Glomerular visceral epithelial cell (primary cell): ENCODE measurements at regions not wholly inside any gene's neighbourhood (a gene's known extent, or its start where the extent isn't known, plus 50 kb on each side); places are given as distances from the start of the nearest gene placed in this dataset.
A peak's percentile ranks its signal among the peaks of the same experiment; 100 is the strongest.

Experiments used
- DNase-seq: peaks from one replicate; pipeline ENCODE4 v3.0.0-alpha.2; 2016; ENCODE audit errors: extremely low spot score

DNA sequence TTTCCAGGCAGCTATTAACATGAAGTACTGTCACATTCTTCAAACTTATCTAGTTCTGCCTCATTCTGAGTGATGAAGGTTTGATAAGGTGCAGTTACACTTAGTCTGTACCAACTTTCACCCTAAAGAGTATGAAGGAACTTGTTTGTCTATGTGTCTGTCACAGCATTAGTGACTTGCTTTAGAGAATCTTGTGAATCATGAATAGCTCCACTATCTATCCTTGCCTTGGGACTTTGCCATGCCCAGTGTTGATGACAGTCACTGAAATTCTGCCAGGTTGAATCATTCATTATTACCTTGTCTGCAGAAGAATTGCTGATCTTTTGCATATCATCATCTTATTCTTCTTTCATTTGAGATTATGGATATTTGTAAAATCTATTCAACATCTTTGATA lies 50.9 kb upstream of the A1CF start:
- no peak for DNase-seq

DNA sequence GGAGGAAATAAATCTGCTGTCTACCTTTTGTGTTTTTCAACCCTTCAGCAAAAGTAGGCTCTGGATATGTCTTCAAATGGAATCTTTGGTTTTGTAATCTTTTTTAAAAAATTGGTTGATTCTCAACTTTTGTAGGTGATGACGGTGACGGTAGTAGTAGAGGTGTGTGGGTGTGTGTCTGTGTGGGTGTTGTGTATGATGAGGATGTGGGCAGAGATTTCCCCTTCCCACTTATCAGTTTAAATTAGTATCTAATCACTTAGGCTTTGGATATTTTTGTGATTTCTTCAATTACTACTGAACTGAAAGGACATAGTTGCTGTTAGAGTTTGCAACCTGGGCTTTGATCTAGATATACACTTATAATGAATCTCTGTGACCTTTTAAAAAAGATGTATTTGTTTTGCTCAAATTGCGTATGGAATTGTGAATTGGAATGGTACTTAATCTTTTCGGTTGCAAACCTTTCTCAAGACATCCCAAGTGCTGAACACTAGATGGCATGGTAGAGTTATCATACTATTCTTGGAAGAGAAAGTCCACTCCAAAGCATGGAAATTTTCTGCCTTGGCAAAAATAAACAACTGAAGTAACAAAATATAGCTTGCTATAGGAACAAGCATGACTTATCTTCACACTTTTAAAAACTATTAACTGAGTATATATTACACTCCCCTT lies 51.9 kb upstream of the A1CF start:
- DNase-seq: peak; percentile 31

DNA sequence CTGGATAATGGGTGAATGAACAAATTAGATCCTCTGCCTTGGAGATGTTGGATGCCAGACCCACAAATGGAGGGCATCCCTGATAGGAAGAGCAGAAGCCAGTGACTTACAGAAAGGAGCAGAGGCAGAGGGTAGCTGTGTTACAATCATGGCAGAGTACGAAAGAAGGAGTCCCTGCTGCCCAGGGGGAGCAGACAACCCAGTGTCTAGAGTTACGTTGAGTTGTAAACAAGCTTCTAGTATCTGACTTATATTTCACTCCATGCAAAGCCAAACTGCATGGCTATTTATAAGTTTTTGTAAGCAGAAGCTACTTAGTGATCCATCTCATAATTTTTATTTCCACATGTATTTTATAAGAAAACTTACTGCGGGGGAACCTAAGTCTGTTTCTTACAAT lies 56.2 kb upstream of the A1CF start:
- no peak for DNase-seq

DNA sequence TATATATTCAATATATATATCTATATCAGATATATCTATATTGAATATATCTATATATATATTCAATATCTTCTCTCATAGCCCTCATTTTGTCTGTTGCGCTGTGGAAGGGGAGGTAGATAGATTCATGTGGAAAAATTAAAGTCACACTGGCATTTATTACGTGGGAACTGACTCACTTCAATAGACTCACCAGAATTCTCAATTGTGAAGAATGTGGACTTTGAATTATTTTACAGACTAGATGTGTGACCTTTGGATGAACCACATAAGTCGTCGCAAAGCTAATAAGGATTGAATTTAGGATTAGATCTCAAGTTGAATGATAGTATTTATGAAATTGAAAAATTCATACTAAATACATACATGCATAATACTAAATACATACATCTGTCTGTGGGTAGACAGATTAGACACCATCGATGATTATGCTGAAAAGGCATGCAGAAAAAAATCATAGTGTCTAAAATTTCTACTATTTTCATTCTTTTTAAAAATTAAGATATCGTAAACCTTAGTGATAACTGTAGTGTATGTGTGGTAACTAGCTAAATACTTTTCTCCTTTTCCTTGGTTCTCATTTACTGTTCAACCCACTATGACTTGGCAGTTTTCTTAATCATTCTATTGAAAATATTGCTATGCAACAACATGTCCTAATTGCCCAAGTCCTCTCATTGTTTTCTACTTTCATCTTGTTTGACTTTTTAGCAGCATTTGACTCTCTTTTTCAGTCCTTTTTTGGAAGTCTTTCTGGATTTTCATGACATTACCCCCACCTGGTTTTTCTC lies 61.8 kb upstream of the A1CF start:
- DNase-seq: no peak

DNA sequence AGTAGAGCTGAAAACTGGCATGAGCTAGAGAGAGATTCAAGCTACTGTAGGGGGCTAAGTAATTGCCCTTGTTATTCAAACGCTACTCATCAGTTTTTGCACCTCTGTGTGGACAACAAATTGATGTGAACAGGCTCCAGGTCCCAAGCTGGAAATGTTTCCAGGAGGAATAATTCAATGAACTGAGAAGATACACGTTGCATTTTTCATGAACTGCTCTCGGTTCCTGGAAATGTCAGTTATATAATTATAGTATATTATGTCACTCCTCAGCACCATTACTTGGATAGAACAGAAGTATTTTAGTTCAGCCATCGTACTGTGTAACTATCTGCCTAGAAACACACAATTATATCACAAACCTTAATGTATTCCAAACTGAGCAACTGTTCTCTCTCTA lies 65.9 kb upstream of the A1CF start:
- no peak for DNase-seq

DNA sequence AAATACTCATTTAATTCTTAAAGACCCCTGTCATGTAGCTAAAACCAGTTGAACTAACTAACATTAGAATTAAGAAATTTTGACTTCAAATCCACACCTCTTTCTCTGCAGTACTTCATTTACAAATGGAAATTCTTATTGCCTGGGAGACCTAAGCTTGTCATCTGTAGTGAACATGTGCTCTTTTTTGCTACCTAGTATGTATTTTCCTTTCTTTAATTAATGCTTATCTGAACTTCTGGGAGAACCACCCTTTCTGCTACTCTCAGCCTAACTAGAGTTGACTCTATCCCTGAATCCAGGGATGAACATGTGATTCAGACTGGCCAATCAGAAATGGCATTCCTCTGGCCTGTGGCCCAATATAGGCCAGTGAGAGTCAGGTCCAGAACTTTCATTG lies 75.9 kb upstream of the A1CF start:
- no peak for DNase-seq

DNA sequence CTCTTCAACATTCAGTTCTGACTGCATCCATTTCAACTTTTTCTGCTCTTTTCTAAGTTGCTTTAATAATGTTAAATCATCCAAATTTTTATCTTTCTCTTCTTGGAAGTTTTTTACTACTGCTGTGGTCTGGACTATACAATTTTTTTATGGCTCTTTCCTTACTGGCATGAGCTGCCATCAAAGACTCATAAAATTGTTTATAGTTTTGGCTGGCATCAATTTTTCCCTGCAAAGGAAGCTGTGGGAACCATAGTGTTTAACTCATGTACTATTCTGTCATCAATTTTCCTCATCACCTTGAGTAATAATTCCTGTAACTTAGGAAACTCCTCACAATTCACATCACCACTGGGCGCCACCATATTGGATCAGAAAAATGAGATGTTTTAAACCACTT lies 77.6 kb upstream of the A1CF start:
- no peak for DNase-seq

DNA sequence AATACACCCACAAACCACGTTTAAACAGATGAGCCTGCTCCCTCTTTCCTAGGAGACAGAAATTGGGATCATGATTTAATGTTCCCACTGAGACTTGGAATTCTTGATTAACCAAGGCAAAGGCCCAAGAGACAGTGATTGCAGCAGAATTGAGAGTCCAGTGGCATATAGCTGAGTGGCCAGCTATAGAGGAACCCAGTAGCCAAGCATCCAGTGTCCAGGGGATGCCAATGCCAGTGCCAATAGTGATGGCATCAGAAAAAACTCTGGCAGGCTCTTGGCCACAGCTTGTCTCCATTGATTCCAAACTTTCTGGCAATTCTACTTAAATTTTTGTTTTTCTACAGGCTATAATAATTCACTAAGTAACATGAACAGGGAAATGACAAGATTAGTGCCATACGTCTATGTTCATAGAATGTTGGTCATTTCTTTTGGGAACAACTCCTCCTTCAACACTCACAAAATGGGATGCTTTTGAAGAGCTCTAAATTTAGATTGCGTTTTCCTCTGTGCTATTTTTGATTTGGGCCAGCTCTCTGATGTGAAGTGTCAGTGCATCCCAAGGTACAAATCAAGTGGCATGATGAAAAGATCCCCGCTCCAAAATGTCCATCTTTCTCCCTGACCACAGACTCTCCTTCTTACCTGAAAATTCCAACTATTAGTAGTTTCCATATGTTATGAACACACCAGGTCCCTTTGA lies 83.1 kb upstream of the A1CF start:
- no peak for DNase-seq

DNA sequence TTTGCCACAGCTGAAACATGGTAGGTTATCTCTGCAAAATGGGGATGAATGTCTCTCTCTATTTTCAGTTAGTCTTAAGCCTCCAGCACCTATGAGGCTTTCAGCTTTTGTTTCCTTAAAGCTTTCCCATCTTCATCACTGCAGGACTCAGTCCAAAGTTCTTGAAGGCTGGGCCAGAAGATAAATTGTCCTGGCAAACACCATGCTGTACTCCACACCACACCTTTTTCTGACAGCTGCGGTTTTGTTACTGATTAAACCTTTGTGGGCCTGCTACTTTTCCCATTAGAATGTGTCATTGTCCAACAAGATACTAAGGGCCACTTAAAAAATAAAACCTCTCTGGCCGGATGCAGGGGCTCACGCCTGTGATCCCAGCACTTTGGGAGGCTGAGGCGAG lies 87.2 kb upstream of the A1CF start:
- peak; percentile 62 for DNase-seq

DNA sequence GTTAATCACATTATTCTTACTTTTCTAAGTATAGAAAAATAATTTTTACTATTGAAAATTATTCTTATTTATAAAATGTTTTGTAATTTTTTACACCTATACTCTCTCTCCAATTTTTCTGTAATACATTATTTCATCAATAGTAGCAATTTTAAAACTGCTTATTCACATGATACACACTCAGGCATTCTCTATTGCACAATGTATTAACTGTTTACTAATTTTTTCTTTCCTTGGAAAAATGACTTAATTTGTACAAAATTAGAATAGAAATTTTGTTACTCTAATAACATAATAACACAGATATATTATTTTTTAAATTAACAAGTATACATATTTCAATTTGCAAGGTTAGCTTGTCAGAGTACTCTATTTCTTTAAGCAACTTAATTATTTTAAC lies 92.9 kb upstream of the PRKG1 start:
- no peak for DNase-seq

DNA sequence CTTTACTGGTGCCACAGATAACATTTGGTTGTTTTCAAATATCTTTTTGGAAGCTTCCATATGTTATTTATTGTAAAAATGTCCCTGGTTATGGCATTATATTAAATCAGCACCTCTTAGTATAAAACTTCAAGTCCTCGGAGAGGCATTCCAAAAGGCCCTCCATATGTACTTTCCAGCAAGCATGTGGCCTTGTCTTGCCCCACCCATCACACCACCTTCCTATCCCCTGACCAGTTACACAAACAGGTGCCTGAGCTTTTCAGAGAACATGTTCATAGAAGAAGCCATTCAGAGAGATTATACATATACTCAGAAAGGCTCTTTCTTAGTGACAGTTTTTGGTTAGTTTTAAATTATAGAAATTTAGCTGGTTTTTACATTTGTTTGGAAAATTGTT lies 92.4 kb upstream of the PRKG1 start:
- DNase-seq: no peak

DNA sequence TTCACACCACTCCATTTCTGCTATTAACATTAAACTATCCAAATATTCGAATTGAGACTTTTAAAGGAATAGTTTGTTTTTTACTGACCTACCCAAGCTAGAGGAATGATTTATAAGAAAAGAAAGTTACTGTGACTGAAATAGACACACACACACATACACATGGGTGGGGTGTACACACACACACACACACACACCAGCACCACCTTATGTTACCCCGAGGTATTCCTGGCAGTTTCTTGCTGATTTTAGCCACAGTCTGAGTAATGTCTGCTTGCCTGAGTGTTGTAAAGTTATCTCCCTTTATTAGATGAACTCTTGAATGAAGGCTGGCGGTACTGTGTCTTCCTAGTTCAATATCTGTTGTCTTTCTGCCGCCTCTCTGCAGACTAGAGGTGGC lies 91.3 kb upstream of the PRKG1 start:
- no peak for DNase-seq

DNA sequence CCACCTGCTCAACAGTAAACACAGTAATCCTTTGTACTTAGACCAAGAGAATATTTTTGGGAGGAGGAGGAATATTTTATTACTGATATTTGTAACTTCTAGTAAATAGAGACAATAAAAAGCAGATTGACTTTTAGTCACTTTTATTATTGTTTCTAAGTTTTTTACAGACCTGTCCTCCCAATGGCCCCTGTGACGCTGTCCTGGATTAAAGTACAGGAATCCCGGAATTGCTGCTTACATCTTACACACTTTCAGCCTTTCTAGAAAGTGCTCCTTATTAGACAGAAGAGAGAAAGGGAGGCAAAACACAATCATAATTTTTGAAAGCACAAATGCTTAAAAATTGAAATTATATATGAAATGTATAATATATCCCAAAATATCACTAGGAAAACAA lies 86.4 kb upstream of the PRKG1 start:
- DNase-seq: no peak

DNA sequence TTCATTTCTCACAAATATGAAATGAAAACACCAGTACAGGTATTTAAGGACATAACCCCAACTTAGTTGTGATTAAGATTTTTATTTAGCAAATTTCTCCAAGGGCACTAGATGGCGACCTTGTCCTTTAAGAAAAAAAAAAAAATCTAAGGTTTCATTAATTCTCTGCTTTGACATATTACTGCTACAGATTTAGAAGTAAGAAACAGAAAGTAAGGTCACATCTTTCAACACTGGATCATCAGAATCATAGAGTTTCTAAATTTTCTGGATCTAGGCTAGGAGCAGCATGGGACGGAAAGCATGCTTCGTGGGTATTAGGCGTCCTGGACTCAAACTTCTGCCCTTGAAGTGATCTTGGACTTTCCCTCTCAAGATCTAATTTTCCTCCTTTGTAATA lies 85.5 kb upstream of the PRKG1 start:
- DNase-seq: peak; percentile 5

DNA sequence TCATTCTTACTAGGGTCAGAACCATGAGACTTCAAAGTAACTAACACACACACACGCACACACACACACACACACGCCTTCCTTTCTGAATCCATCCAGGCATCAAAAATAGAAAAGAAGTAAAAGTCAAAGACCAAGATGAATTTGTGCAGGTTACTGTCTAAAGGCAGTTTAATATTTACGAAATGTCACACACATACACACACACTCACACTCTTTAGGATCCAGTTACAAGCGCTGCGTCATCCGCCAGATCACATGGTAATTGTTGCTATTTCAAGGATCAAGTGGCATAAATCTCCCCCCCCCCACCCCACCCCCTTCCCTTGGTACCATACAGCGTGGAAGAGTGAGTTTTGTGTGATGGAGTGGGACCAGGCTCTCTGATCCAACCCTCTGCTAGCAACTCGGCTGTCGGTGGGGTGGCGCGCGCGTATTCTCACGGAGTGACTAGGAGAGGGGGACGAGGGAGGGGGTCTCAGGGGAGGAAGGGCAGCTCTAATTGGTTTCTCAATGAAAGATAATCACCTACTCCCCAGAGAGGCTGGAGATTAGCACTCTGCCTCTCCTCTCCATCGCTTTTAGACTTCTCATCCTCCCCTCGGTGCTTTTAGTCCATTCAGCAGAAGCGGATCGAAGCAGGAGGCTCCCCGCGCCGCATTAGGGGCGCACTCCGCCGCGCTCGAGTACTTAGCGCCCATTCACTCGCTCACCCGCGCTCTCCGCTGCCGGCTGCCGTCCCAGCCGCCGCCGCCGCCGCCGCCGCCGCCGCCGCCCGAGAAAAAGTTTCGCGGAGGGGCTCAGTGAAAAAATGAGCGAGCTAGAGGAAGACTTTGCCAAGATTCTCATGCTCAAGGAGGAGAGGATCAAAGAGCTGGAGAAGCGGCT lies 83.5 kb upstream of the PRKG1 start:
- DNase-seq: peak; percentile 20

DNA sequence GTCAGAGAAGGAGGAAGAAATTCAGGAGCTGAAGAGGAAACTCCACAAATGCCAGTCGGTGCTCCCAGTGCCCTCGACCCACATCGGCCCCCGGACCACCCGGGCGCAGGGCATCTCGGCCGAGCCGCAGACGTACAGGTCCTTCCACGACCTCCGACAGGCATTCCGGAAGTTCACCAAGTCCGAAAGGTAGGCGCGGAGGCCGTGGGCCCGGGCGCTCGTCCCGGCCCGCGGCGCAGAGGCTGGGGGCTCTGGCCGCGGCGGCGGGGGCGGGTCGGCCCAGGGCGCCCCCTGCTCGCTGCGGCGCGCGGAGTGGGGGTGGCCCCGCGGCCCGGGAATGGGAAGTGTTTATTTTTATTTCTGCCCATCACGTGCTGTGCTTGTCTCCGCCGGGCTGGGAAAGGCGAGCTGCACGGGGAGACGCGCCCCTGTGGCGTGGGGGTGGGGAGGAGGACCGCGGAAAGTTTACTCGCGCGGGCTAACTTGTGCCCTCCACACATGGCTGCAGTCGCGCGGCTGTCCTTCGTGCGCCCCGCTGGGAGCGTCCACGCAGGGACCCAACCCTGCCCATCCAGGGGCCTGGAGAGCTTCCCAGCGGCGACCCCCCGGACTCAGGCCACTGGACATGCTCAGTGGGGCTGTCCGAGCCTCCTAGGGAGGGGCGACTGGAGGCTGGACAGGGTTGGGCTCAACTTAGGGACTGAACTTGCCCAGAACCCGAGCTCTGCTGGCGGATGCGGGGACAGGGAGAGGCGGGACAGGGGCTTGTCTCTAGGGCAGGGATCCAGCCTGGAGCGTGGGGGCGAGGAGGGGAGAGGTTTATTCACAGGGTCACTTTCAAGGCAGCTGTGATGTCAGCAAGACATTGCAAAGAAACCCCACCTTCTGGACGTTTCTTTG lies 82.6 kb upstream of the PRKG1 start:
- no peak for DNase-seq

DNA sequence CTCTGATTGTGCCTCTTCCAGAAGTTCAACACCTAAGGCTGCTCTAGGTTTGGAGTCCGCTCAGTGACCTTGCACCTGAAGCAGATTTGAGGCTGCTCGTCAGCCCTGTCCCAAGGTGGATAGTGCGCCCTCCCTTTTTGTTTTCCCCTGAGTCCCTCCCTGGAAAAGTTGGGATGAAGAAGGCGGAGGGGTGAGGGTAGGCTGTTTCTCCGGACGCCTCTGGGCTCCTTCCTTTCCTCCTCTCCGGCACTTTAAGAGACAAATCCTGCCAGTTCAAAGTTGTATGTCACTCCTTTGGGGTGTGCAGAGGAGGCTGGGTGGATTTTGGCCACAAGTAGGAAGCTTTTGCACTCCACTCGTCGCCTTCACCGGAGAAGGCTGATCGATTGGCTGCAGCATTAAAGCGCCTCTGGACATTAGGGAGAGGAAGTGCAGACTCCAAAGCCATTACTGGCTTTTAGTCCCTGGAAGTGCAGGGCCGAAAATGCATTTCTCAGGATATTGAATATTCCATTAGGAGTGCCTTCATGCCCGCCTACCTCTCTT lies 81.9 kb upstream of the PRKG1 start:
- DNase-seq: no peak

DNA sequence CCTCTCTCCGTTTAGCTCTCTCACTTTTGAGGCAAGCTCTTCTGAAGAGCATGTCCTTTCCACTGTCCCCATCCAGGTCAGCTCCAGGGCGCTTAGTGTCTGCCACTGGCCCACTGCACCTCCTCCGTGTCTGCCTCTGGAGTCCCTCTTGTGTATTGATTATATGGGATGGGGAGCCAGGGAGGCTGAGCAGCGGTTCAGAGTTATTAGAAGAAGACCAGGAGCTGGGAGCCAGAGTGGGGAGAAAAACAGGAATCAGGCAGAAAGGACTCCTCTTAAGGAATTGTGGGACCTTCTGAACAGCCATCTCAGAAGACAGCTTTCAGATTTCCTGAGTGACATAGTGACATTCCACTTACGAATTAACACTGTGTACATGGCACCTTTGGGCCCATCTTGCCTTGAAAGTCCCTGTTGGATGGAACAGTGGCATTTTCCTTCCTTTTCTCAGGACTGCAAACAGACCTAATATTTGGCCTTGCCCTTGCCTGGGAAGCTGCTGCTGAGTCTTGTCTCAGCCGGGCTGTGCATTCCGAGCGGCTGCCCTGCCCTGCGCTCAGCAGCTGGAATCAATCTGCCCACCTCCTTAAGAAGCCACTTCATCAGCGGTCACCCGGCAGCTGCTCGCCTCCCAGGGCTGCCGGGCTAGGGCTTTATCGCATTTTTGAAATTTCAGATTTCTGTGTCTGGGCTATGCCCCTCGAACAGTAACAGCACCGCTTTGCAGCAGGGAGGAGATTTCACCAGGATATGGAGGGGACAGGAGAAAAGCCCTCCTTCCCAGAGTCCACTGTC lies 81.1 kb upstream of the PRKG1 start:
- DNase-seq: no peak

DNA sequence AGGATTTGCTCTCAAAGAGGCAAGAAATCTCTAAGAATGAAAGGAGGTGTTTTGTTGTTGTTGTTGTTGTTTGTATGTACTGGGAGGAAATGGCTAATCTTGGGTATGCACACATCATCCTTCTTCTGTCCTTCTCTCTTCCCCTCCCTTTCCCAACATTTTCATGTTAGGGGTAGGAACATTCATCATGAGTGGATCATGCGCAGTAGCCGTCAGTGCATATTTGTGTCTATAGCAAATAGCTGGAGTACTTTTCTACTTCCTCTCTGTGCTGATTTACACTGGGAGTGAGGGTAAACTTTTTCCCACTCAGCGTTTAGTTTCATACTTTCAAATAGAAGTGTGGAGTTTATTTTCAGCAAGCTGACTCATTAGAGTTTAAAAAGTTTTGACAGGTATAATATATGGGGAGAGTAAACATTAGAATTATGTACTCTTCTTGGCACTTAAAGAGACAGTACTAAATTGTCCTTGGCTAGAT lies 80.5 kb upstream of the PRKG1 start:
- DNase-seq: no peak

DNA sequence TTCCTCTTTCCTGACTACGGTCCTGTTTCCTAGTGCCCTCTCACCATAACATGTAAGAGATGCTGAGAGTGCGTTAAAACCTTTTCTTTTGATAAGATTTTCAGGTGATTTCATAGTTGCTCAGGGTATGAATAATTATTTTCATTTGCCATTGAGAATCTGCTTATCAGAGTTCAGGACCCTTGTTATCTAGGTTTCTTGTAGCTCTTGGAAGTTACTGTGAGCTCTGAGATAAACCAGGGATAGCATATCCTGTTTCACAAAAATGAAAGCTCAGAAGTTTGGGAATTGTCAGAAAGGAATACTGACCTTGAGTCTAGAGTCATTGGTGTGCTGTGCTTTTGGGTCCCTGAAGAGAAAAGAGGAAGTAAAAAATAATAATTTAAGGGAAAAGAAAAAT lies 76.8 kb upstream of the PRKG1 start:
- no peak for DNase-seq
